Upper lobe of left lung (tissue), 6 donors: ENCODE measurements at regions not wholly inside any gene's neighbourhood (a gene's known extent, or its start where the extent isn't known, plus 50 kb on each side); places are given as distances from the start of the nearest gene placed in this dataset.

Experiments used
- ATAC-seq, 2 donors: fragments of 200-7000 bp; cut with Tn5 transposase; one replicate each; pipeline ENCODE4 v1.9.1; 2022; ENCODE audit warnings: mild to moderate bottlenecking in 2 of 2, moderate library complexity in 2 of 2; ENCODE audit not compliant: low FRiP score in 2 of 2
- DNase-seq, 2 donors: peaks; one replicate each; pipeline ENCODE4 v3.0.0-alpha.2; 2019 to 2020
- H3K27ac ChIP-seq, 4 donors: fragments of 200-600 bp; sonication (generic); one replicate each; pipeline ENCODE4 v1.5.1; 2016 to 2019
- H3K27me3 ChIP-seq, 4 donors: fragments of 200-600 bp; sonication (generic); one replicate each; pipeline ENCODE4 v1.5.1; 2017 to 2019
- H3K36me3 ChIP-seq, 4 donors: fragments of 200-600 bp; sonication (generic); one replicate each; pipeline ENCODE4 v1.5.1; 2016 to 2019
- H3K4me1 ChIP-seq, 4 donors: fragments of 200-600 bp; sonication (generic); one replicate each; pipeline ENCODE4 v1.5.1; 2018 to 2019
- H3K4me3 ChIP-seq, 4 donors: fragments of 200-600 bp; sonication (generic); one replicate each; pipeline ENCODE4 v1.5.1; 2017 to 2019; ENCODE audit warnings: mild to moderate bottlenecking in 2 of 4, moderate library complexity in 1 of 4
- H3K9me3 ChIP-seq, 4 donors: fragments of 200-600 bp; sonication (generic); one replicate each; pipeline ENCODE4 v1.5.1; 2018 to 2019
- EP300 ChIP-seq, 4 donors: sonication (generic); formaldehyde crosslinking; IDR thresholded peaks; one replicate each; pipeline ENCODE4 v1.5.1; 2017; ENCODE audit warnings: antibody characterized with exemption in 4 of 4, control low read depth in 2 of 4
- POLR2A ChIP-seq, 4 donors: fragments of 450-650 bp; IDR thresholded peaks; one replicate each; pipeline ENCODE4 v1.5.1; 2016 to 2017; ENCODE audit warnings: antibody characterized with exemption in 4 of 4, mild to moderate bottlenecking in 2 of 4
- POLR2AphosphoS5 ChIP-seq, 2 donors: sonication (generic); formaldehyde crosslinking; IDR thresholded peaks; one replicate each; pipeline ENCODE4 v1.5.1; 2017; ENCODE audit warnings: antibody characterized with exemption in 2 of 2
- WGBS, 2 donors: methylation state at CpG; one replicate each; pipeline ENCODE4 v1.1.5; 2017 to 2018; 5-methylcytosine and 5-hydroxymethylcytosine counted together
- TF ChIP-seq, protein P1 (sequence below), 6 experiments: fragments of 450-650 bp in 4 of 6; fragments of 200-600 bp in 2 of 6; sonication (generic) in 2 of 6; IDR thresholded peaks; one replicate each; pipeline ENCODE4 v1.5.1; 2016 to 2019; ENCODE audit warnings: antibody characterized with exemption in 6 of 6
- donor health status: DM: no; HTN: no; CAD: no; lungs with moderate emphysema.
- donor health status: DM: no; HTN: yes; CAD: no; lungs with severe emphysema.

DNA sequence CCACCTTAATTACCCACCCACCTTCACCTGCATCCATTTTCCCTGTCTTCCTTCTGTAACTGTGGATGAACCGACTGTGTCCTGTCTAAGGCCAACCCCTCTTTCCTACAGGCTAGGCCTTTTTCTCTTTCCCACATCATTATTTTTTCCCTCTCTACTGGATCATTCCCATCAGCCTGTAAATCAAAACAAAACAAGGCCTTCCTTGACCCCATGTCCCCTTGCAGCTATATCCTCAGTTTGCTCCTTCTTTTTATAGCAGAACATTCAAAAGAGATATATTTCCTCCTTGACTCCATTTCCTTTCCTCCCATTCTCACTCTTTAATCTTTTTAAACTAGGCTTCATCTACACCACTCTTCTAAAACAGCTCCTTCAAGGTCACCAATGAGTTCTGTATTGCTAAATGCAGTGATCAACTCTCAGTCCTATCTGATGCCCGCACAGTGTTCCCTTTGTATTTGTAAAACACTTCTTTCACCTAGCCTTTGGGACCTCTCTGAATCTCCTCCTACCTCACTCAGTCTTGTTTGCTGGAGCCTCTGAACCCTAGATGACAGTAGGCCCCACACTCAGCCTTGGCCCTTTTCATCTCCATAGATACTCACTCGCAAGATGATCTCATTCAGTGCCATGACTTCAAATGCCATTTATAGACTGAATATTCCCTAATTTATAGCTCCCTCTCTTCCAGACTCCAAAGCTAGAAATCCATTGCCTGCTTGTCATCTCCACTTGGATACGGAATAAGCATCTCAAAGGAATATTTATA, 55.7 kb downstream of the CXCR4 start:
- ATAC-seq (no peak), DNase-seq (no peak)
- Histone ChIP-seq H3K4me1 (no peaks in the 10 kb centered on the region), H3K4me3 (no peak overlapping the region), H3K9me3 (no peaks in the 10 kb centered on the region), H3K27ac (no peak overlapping the region), H3K36me3 (no peaks in the 10 kb centered on the region), H3K27me3 (no peaks in the 10 kb centered on the region)
- 79 to 92% methylated on average over 4 of the region's 4 CpGs for WGBS, 2 donors
- no peak for TF ChIP-seq POLR2AphosphoS5 (IDR thresholded peaks at IDR 0.05)
- TF ChIP-seq POLR2A (IDR thresholded peaks at IDR 0.05): no peak
- TF ChIP-seq EP300 (IDR thresholded peaks at IDR 0.05): no peak
- TF ChIP-seq, protein P1, sequence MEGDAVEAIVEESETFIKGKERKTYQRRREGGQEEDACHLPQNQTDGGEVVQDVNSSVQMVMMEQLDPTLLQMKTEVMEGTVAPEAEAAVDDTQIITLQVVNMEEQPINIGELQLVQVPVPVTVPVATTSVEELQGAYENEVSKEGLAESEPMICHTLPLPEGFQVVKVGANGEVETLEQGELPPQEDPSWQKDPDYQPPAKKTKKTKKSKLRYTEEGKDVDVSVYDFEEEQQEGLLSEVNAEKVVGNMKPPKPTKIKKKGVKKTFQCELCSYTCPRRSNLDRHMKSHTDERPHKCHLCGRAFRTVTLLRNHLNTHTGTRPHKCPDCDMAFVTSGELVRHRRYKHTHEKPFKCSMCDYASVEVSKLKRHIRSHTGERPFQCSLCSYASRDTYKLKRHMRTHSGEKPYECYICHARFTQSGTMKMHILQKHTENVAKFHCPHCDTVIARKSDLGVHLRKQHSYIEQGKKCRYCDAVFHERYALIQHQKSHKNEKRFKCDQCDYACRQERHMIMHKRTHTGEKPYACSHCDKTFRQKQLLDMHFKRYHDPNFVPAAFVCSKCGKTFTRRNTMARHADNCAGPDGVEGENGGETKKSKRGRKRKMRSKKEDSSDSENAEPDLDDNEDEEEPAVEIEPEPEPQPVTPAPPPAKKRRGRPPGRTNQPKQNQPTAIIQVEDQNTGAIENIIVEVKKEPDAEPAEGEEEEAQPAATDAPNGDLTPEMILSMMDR (IDR thresholded peaks at IDR 0.05): no peak

DNA sequence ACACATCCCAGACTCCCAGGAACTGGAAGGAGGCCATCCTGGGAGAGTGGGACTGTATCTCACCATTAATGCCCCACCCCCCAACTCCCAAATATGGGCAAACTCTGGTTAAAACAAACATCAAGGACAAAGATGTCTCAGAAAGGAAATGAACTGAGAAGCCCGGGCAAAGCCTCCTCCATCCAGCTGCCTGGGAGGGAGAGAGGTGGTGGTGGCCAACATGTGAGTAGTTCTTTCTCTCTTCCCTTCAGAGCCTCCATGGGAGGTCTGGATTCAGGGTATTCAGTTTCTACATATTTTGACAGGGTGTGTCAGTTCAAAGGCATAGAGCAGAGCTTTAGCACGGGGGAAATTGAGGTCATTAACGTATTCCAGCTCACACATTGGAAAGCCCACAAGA, 57.5 kb downstream of the CXCR4 start:
- Histone ChIP-seq H3K4me3 (no peak overlapping the region), H3K27ac (no peak overlapping the region), H3K4me1 (no peaks in the 10 kb centered on the region), H3K36me3 (no peaks in the 10 kb centered on the region), H3K9me3 (no peaks in the 10 kb centered on the region), H3K27me3 (no peaks in the 10 kb centered on the region)
- 73 to 84% methylated on average over 3 of the region's 3 CpGs for WGBS, 2 donors
- TF ChIP-seq POLR2AphosphoS5 (IDR thresholded peaks at IDR 0.05) (no peak), EP300 (IDR thresholded peaks at IDR 0.05) (no peak), POLR2A (IDR thresholded peaks at IDR 0.05) (no peak)
- TF ChIP-seq, protein P1 (IDR thresholded peaks at IDR 0.05): no peak
- ATAC-seq (no peak), DNase-seq (no peak)

DNA sequence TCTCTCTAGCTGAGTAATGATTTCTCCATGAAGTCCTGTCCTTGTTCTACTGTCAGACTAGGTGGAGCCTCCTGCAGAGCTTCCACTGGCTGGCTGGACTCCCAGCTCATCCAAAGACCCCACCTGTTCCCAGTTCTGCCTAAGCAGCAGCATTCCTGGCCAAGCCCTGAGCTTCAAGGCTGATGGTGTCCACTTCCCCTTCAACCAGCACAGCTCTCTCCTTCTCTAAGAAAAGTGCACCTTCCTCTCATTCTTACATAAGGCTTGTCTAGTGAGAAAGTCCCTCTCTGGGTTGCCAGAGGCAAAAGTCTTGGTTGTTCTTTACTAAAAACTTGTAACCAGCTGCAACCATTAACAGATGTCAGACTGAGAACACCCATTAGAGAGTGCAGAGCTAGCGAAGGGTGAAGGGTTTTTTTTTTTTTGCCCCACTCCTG, 58.9 kb downstream of the CXCR4 start:
- WGBS, 2 donors: 88 to 100% methylated on average over 1 of the region's 1 CpG
- Histone ChIP-seq H3K27ac (no peak overlapping the region), H3K4me1 (no peaks in the 10 kb centered on the region), H3K9me3 (no peaks in the 10 kb centered on the region), H3K36me3 (no peaks in the 10 kb centered on the region), H3K27me3 (no peaks in the 10 kb centered on the region), H3K4me3 (no peak overlapping the region)
- no peak for TF ChIP-seq POLR2AphosphoS5 (IDR thresholded peaks at IDR 0.05)
- TF ChIP-seq EP300 (IDR thresholded peaks at IDR 0.05): no peak
- TF ChIP-seq, protein P1 (IDR thresholded peaks at IDR 0.05): no peak
- TF ChIP-seq POLR2A (IDR thresholded peaks at IDR 0.05): no peak
- ATAC-seq (no peak), DNase-seq (no peak)

DNA sequence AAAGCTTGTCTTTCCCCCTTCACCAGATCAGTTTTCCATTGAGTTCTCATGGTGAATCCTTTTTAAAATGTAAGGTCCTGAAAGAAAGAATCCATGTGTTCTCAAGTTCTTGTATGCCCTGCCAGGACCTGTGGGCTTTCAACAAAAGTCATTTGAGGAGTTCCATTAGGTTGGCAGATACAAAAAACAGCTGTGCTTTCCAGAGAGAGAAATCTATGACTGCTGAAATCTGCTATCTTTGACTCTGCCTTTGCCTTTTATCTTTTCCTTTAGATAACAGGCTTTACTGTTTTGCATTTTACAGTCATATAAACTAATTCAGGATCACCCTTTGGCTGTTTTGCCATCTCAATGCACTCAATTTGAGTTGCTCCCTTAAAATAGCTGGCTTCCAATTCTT, 59.7 kb downstream of the CXCR4 start:
- no peak for ATAC-seq
- DNase-seq: no peak
- no peak for TF ChIP-seq EP300 (IDR thresholded peaks at IDR 0.05)
- TF ChIP-seq POLR2AphosphoS5 (IDR thresholded peaks at IDR 0.05): no peak
- TF ChIP-seq, protein P1 (IDR thresholded peaks at IDR 0.05): no peak
- no peak for TF ChIP-seq POLR2A (IDR thresholded peaks at IDR 0.05)

DNA sequence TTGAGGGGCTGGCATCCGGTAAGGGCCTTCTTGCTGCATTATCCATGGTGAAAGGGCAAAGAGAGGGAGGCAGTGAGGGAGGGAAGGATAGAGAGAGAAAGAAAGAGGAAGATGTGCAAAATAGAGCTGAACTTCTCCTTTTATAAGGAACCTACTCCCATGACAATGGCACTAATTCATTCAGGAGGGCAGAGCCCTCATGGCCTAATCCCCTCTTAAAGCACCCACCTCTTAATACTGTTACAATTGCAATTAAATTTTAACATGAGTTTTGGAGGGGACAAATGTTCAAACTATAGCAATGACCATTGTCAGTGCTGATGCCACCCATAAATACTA, 60.2 kb downstream of the CXCR4 start:
- Histone ChIP-seq H3K9me3 (no peaks in the 10 kb centered on the region), H3K27ac (no peak overlapping the region), H3K4me3 (no peak overlapping the region), H3K36me3 (no peaks in the 10 kb centered on the region), H3K4me1 (no peaks in the 10 kb centered on the region), H3K27me3 (no peaks in the 10 kb centered on the region)
- DNase-seq (no peak), ATAC-seq (no peak)
- WGBS, 2 donors: 30 to 33% methylated on average over 1 of the region's 1 CpG
- TF ChIP-seq POLR2AphosphoS5 (IDR thresholded peaks at IDR 0.05) (no peak), POLR2A (IDR thresholded peaks at IDR 0.05) (no peak), EP300 (IDR thresholded peaks at IDR 0.05) (no peak)
- TF ChIP-seq, protein P1 (IDR thresholded peaks at IDR 0.05): no peak

More for the DNA sequence above, 59.7 kb downstream of the CXCR4 start:
- Histone ChIP-seq H3K4me3 (no peak overlapping the region), H3K36me3 (no peaks in the 10 kb centered on the region), H3K4me1 (no peaks in the 10 kb centered on the region), H3K9me3 (no peaks in the 10 kb centered on the region), H3K27ac (no peak overlapping the region), H3K27me3 (no peaks in the 10 kb centered on the region)
